ENCODE measurements at regions not wholly inside any gene's neighbourhood (a gene's known extent, or its start where the extent isn't known, plus 50 kb on each side); places are given as distances from the start of the nearest gene placed in this dataset.

DNA sequence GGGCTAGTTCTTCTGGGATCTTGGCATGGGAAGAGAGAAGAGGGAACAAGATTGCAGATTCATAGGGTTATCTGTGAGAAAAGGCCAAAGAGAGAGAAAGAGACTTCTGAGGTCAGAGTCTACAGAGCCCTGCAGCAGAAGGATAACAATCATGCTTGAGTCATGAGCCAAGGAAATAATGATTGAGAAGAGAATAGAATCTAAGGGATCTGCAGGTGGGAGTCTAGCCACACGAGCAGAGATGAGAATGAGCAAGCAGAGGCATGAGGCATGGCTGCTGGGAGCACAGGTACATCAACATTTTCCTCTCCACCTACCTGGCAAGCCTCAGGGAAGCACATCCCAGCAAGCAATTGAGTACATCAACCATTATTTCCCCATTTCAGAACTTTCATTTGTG is 303.7 kb downstream of the LRIG3 start:
- Mint-ChIP-seq H3K4me3 (no peak overlapping the region), H3K36me3 (no peaks in the 10 kb centered on the region), H3K27ac (no peak overlapping the region), H3K27me3 (no peaks in the 10 kb centered on the region), H3K4me1 (no peaks in the 10 kb centered on the region), H3K9me3 (peaks cover 10% of the 10 kb centered on the region)

DNA sequence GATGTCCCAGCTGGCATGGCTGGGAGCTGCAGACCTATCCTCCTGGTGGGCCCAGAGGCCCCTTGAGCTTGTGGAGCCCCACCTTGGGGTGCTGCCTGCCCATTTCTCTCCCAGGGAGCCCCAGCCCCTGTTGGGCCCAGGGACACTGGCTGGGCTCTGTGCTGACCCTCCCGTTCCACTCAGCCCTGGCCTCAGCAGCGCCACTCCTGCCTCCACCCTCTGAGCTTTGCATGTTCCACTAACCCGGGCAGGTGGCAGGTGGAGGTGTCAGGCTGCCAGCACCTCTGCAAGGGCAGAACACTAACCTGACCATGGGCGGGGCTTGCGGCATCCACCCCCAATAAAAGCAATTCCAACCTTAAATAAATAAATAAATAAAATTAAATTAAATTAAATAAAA is 299.2 kb downstream of the LRIG3 start:
- Mint-ChIP-seq H3K27ac (no peak overlapping the region), H3K9me3 (peaks cover 9% of the 10 kb centered on the region), H3K27me3 (no peaks in the 10 kb centered on the region), H3K36me3 (no peaks in the 10 kb centered on the region), H3K4me3 (no peak overlapping the region), H3K4me1 (no peaks in the 10 kb centered on the region)

DNA sequence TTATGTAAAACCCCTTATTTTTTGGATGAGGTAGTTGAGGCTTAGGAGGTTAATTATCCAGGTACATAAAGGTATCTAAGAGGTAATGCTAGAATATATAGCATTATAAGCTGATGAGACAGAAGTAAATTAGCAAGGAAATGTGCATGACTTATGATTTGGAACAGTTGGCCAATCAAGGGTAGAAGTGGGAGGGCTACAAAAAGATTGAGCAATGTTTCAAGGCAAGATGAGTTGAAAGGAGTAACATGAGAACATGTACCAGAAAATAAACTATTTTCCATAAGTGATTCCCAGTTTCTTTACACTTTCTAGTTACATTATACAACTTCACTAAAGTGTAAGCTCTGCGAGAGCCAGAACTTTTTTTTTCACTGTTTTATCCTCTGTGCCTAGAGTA is 290.9 kb downstream of the LRIG3 start:
- Mint-ChIP-seq H3K36me3 (no peaks in the 10 kb centered on the region), H3K4me1 (no peaks in the 10 kb centered on the region), H3K9me3 (peaks cover 9% of the 10 kb centered on the region), H3K27me3 (peaks cover 1% of the 10 kb centered on the region), H3K27ac (no peak overlapping the region), H3K4me3 (no peak overlapping the region)

DNA sequence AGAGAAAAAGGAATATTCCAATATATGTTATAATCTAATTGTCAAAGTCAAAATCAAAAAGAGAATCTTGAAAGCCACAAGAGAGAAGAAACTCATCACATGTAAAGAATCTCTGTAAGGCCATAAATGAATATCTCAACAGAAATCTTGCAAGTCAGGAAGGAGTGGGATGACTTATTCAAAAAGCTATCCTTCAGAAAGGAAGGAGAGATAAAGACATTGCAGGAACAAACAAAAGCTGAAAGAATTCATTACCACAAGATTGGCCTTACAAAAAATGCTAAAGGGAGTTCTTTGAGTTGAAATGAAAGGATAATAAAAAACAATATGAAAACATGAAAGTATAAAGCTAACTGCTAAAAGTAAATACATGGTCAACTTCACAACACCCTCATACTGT is 286.8 kb downstream of the LRIG3 start:
- peaks cover 1% of the 10 kb centered on the region for H3K27me3 Mint-ChIP-seq
- no peaks in the 10 kb centered on the region for H3K36me3 Mint-ChIP-seq
- H3K27ac Mint-ChIP-seq, result no peak overlapping the region
- H3K9me3 Mint-ChIP-seq, result no peaks in the 10 kb centered on the region
- no peaks in the 10 kb centered on the region for H3K4me1 Mint-ChIP-seq
- no peak overlapping the region for H3K4me3 Mint-ChIP-seq

DNA sequence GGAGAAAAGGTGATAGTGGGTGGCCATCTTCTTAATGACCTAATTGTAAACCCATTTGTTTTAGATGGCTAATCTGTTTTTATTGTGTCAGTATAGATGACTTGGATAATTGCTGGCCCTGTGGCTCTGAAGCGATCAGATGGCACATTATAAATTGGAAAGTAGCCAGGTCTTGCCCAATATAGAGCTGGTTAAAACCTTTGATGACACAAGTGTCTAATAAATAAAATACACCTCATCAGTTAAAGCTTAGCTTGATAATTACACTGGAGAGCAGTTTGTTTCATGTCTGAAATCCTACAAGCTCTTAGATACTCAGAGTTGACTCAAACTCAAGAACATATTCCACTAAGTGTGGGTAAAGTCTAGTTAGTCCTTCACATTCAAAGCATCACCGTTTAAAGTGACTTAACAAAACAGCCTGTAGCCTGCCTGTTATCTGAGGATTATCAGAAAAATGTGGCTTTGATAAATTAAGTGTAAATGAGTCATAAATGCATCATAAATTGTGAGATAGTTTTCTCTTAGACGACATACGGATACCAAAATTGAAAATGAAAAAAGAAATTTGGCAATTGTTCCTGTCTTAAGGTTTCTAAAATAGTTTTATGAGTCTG is 280.9 kb downstream of the LRIG3 start:
- no peaks in the 10 kb centered on the region for H3K9me3 Mint-ChIP-seq
- no peaks in the 10 kb centered on the region for H3K27me3 Mint-ChIP-seq

DNA sequence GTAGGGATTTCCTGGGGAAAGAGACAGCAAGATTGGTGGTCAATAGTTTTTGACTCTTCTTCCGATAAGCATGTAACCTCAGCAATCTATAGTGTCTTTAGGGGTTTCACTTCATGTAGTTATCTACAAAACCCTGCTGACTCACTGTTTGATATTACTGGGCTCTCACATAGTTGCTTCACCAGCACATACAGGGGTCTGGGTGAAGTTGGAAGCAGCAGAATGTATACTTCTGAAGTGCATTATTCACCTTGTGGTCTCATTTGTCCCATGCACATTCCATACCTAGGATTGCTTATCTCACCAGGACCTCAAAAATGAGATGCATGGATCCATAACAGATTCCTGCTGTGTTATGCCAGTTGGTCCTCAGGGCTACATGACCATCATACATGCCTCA is 280.0 kb downstream of the LRIG3 start:
- Mint-ChIP-seq H3K9me3 (no peaks in the 10 kb centered on the region), H3K27ac (no peak overlapping the region)

More for the DNA sequence above, 280.9 kb downstream of the LRIG3 start:
- Mint-ChIP-seq H3K36me3 (no peaks in the 10 kb centered on the region), H3K27ac (no peak overlapping the region), H3K4me3 (no peak overlapping the region), H3K4me1 (no peaks in the 10 kb centered on the region)

DNA sequence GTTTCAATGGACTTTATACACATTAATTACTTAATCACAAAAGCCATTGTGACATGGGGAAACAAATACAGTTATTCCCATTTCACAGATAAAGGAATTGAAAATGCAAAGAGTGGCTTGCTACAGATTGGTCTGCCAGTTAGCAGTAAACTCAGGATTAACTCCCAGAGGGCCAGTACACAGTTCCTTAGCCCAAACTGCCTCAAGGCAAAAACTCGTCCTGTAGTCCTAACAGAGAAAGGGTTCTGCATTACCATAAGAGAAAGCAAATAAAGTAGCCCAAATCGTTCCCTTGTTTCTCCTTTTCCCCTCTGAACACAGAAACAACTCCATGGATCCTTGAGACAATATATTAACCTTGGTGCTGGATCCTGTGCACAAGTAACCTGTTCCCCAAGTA is 274.4 kb downstream of the LRIG3 start:
- no peak overlapping the region for H3K27ac Mint-ChIP-seq
- H3K4me3 Mint-ChIP-seq, result no peak overlapping the region
- no peaks in the 10 kb centered on the region for H3K4me1 Mint-ChIP-seq
- H3K9me3 Mint-ChIP-seq, result no peaks in the 10 kb centered on the region
- peaks cover 2% of the 10 kb centered on the region for H3K27me3 Mint-ChIP-seq
- H3K36me3 Mint-ChIP-seq, result no peaks in the 10 kb centered on the region

More for the DNA sequence above, 280.0 kb downstream of the LRIG3 start:
- H3K27me3 Mint-ChIP-seq, result no peaks in the 10 kb centered on the region
- H3K4me3 Mint-ChIP-seq, result no peak overlapping the region
- no peaks in the 10 kb centered on the region for H3K36me3 Mint-ChIP-seq
- H3K4me1 Mint-ChIP-seq, result no peaks in the 10 kb centered on the region

DNA sequence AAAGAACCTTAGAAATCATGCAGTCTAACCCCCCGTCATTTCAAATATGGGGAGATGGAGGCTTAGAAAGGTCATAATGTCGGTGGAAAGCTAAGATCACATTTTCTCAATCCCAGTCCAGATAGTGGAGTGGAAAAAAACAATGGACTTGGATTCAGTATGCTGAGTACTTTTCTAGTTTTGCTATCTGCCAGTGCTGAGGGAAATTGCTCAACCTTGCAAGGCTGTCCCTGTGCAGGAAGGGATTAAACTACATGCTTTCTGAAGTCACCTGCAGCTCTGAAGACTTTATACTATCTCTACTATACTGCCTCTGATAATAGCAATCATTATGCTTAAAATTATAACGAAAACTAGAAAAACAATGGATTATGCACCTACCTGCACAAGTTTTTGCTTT is 272.8 kb downstream of the LRIG3 start:
- H3K9me3 Mint-ChIP-seq, result no peaks in the 10 kb centered on the region
- peaks cover 2% of the 10 kb centered on the region for H3K27me3 Mint-ChIP-seq
- H3K27ac Mint-ChIP-seq, result no peak overlapping the region
- H3K4me1 Mint-ChIP-seq, result no peaks in the 10 kb centered on the region
- no peak overlapping the region for H3K4me3 Mint-ChIP-seq
- H3K36me3 Mint-ChIP-seq, result no peaks in the 10 kb centered on the region

DNA sequence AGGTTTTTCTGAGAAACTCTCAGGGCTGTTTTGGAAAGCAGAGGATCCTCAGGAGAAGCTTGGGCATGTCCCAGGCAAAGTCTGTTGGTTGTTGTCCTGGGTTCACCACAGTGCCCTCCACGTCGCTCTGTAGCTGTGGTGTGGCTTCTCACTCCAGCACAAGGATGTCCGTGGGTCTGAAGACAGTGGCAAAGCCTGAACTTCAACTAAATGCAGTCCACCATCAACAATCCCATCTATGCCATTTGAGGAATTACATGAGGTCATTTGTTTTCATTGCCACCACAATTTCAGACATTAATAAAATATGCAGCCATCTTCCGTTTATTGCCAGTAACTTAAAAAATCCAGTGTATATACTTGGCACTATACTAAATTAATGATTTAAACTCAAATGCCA is 272.1 kb downstream of the LRIG3 start:
- Mint-ChIP-seq H3K27me3 (peaks cover 2% of the 10 kb centered on the region), H3K4me3 (no peak overlapping the region)

DNA sequence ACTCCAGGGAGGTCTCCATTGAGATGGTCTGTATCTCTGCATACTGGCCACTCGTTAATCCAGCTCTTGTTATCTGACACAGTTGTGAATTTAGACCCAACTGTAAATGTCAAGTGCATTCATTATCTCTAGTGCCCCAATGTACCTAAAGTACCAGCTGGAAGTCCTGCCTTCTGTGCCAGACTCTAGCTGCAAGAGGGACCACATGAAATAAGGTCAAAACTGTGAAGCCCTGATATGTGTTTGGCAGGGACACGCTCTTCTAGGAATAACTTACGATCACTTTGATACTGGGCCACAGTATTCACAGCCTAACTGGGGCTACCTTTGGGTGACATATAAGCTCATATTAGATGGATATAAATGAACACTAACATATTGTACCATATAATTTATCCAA is 268.5 kb downstream of the LRIG3 start:
- Mint-ChIP-seq H3K4me3 (no peak overlapping the region), H3K27me3 (peaks cover 2% of the 10 kb centered on the region), H3K27ac (no peak overlapping the region), H3K9me3 (no peaks in the 10 kb centered on the region), H3K4me1 (no peaks in the 10 kb centered on the region), H3K36me3 (no peaks in the 10 kb centered on the region)

More for the DNA sequence above, 272.1 kb downstream of the LRIG3 start:
- Mint-ChIP-seq H3K36me3 (no peaks in the 10 kb centered on the region), H3K4me1 (no peaks in the 10 kb centered on the region), H3K9me3 (no peaks in the 10 kb centered on the region), H3K27ac (no peak overlapping the region)

DNA sequence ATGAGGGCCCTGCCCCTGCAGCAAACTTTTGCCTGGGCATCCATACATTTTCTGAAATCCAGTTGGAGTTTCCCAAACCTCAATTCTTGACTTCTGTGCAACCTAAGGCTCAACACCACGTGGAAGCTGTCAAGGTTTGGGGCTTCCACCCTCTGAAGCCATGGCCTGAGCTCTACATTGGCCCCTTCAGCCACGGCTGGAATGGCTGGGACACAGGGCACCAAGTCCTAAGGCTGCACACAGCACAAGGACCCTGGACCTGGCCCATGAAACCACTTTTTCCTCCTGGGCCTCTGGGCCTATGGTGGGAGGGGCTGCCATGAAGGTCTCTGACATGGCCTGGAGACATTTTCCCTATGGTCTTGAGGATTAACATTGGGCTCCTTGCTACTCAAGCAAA is 266.3 kb downstream of the LRIG3 start:
- Mint-ChIP-seq H3K36me3 (no peaks in the 10 kb centered on the region), H3K27me3 (peaks cover 2% of the 10 kb centered on the region), H3K4me3 (no peak overlapping the region), H3K27ac (no peak overlapping the region), H3K9me3 (no peaks in the 10 kb centered on the region), H3K4me1 (no peaks in the 10 kb centered on the region)

DNA sequence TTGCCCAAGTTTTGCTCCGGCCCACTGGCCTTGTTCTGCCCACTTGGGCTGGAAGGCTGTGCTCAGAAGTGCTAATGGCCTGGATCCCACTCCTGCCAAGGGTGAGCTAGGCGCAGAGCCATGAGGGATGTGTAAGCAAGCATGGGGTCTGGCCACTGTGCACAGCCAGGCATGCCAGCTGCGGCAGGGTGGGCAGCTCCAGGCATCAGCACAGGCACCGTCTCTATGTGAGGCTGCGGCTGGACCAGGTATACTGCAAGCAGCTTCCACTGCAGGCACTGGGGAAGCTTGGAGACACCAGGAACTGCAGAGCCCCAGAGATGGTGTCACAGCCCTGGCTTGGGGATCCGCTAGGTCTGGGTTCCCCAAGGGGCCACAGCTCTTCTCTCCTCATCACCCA is 264.9 kb downstream of the LRIG3 start:
- no peaks in the 10 kb centered on the region for H3K27me3 Mint-ChIP-seq
- H3K27ac Mint-ChIP-seq, result no peak overlapping the region
- H3K4me1 Mint-ChIP-seq, result no peaks in the 10 kb centered on the region
- no peaks in the 10 kb centered on the region for H3K9me3 Mint-ChIP-seq
- H3K36me3 Mint-ChIP-seq, result no peaks in the 10 kb centered on the region
- H3K4me3 Mint-ChIP-seq, result no peak overlapping the region

DNA sequence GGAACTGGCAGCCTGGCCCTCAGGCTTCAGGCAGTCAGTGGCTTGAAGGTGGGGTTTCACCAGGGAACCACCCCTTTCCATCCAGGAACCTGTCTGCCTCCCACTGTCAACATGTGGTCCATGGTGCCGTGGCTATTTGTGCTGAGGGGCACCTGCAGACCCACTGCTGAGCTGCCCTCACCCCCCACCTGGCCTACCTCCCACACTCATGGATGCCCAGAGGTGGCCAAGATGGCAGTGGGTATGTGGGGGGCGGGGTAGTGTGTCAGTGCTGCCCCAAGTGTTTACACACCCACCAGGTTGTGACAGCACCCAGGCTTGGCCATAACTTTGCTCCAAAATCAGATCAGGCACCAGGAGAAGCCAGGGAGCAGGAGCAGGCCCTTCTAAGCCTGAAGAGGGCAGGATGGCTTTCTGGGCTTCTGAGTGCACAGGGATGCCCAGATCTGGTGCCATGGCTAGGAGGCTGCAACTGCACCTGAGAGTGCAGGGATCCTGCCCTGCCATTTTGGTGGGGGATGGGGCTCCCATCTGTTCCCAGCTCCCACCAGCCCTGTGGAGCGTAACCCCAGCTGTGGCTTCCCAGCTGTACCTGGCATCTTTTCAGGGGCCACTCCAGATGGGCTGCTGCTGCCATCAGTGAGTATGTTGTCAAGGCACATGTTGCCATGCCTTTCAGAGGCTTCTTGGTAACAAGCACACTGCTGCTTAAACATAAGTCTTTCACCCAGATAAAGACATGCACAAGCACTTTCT is 263.9 kb downstream of the LRIG3 start:
- no peaks in the 10 kb centered on the region for H3K9me3 Mint-ChIP-seq
- no peaks in the 10 kb centered on the region for H3K4me1 Mint-ChIP-seq
- H3K4me3 Mint-ChIP-seq, result no peak overlapping the region
- H3K27ac Mint-ChIP-seq, result no peak overlapping the region
- H3K27me3 Mint-ChIP-seq, result no peaks in the 10 kb centered on the region
- H3K36me3 Mint-ChIP-seq, result no peaks in the 10 kb centered on the region

DNA sequence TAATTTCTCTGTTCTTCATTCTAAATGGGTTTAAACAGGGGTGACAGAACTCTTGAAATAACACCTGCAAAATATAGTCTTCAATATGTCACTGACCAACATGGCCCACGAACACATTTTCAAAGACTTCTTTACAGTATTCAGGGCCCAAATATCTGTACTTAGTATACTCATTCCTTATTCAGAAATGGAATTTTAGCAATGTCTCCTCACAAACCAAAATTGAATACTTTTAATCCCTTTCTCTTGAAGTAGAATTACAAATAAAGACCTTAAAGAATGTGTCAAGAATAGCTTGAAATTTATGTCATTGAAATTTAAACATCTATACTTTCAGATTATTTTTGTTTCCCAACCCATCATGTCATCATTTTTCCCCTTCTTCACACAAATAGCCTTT is 263.1 kb downstream of the LRIG3 start:
- H3K9me3 Mint-ChIP-seq, result no peaks in the 10 kb centered on the region
- H3K4me3 Mint-ChIP-seq, result no peak overlapping the region
- H3K36me3 Mint-ChIP-seq, result no peaks in the 10 kb centered on the region
- H3K4me1 Mint-ChIP-seq, result no peaks in the 10 kb centered on the region
- no peaks in the 10 kb centered on the region for H3K27me3 Mint-ChIP-seq
- no peak overlapping the region for H3K27ac Mint-ChIP-seq

DNA sequence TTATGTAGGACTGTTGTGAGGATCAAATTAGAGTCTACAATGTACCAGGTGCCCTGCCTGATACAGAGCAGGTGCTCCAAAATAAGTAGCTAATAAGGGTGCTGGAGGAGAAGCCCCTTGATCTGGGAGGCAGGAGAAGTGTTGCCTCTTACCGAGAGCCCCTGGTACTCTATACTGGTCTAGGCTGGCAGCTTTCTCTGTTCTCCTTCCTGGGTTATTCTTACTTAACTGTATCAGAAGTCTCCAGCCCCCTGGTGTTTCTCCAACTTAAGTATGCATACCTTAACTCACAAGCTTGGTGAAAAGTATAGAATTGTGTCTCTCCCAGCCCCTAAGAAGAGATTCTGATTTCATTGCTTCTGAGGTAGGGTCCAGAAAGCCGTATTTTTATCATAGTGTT is 254.9 kb downstream of the LRIG3 start:
- no peaks in the 10 kb centered on the region for H3K27me3 Mint-ChIP-seq
- no peaks in the 10 kb centered on the region for H3K36me3 Mint-ChIP-seq
- H3K4me3 Mint-ChIP-seq, result no peak overlapping the region
- H3K4me1 Mint-ChIP-seq, result no peaks in the 10 kb centered on the region
- H3K9me3 Mint-ChIP-seq, result peaks cover 5% of the 10 kb centered on the region
- no peak overlapping the region for H3K27ac Mint-ChIP-seq

DNA sequence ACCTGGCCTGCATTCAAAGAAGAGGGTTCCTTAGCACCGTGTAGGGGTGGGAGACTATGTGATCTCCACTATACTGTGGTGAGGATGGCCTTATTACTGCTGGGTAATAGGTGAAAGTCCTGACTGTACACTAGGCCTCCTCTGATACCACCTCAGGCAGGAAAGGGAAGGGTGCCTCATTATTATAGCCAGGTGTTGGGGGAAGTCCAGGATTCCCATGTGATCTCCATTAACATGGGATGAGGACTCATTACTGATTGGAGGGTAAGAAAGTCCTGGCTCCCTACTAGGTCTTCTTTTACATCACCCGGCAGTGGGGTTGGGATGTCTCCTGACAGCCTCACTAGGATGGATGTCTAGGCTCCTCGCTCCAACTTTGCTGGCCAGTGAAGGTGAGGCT is 252.1 kb downstream of the LRIG3 start:
- H3K27me3 Mint-ChIP-seq, result no peaks in the 10 kb centered on the region
- H3K4me1 Mint-ChIP-seq, result no peaks in the 10 kb centered on the region
- H3K27ac Mint-ChIP-seq, result no peak overlapping the region
- no peaks in the 10 kb centered on the region for H3K36me3 Mint-ChIP-seq
- H3K4me3 Mint-ChIP-seq, result no peak overlapping the region
- peaks cover 5% of the 10 kb centered on the region for H3K9me3 Mint-ChIP-seq

DNA sequence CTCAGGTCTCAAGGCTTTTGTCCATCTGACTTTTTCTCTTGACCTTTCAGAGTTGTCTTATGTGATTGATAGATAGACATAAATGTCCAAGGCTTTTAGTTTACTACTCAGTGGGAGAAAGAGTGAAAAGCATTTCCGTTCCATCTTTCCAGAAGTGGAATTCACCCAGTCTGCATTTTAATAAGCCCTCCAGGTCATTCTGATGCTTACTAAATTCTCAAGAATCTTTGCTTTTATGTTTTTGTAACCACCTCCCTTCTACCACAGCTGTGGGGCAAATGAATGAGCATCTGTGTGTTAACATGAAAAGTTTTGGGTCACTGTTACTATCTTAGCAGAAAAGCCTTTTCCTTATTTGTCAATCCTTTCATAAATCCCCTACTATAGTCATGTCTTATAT is 251.4 kb downstream of the LRIG3 start:
- H3K4me3 Mint-ChIP-seq, result no peak overlapping the region
- peaks cover under 1% of the 10 kb centered on the region for H3K9me3 Mint-ChIP-seq
- no peak overlapping the region for H3K27ac Mint-ChIP-seq
- no peaks in the 10 kb centered on the region for H3K4me1 Mint-ChIP-seq
- H3K36me3 Mint-ChIP-seq, result no peaks in the 10 kb centered on the region
- no peaks in the 10 kb centered on the region for H3K27me3 Mint-ChIP-seq

All from activated naive CD4-positive, alpha-beta T cell treated with anti-CD3 and anti-CD28 coated beads, Interleukin-2, amount 50 U/mL, for 24 hours (primary cell).